ENCODE measurements at regions not wholly inside any gene's neighbourhood (a gene's known extent, or its start where the extent isn't known, plus 50 kb on each side); places are given as distances from the start of the nearest gene placed in this dataset.

DNA sequence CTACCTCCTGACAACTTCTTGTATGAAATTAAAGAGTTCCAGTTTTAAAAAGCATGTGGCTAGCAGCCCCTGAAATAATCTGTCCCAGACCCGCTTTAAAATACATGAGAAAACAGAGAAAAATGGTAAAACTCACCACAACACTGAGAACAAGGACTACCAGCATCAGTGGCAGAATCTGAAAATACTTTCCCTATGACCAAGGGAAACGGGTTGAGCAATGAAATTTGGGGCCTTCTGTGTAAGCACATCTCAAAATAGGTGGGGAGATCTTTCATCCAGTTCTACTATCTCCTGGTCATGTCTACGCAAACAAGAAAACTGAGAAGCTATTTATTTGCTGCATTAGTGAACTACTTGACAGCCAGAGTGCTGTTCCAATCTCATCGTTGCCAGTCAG, 172.3 kb downstream of the LNPK start:
- Histone ChIP-seq H3K9ac (ENCODE audit: low read length) (no peak overlapping the region), H3K9me3 (ENCODE audit: low read length) (no peaks in the 10 kb centered on the region), H3K27ac (ENCODE audit: low read depth, low read length) (no peak overlapping the region), H3K27me3 (ENCODE audit: control insufficient read depth in 1 of 2, insufficient read depth in 2 of 2, low read length in 2 of 2) (no peaks in the 10 kb centered on the region), H3K4me3 (ENCODE audit: low read depth in 1 of 2, low read length in 2 of 2) (no peak overlapping the region), H3K4me1 (ENCODE audit: insufficient read depth, low read length) (no peaks in the 10 kb centered on the region), H3K36me3 (ENCODE audit: insufficient read depth, low read length) (no peaks in the 10 kb centered on the region)

DNA sequence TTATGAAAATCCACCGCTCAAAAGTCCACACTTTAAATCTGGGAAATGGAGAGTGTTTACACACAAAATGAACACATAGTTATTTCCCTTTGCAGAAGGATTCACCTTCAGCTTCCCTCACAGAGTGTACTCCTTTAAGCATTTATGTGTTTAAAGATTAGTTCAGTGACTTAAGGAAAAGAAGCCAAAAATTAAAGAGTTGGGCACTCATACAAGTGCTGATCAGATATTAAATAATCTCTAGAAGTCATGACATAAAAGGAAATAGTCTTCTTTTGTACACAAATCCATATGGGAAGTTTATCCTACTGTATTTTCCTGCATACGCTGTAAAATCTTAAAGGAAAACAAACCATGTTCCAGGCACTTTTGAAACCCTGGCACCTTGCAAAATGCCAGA, 174.2 kb downstream of the LNPK start:
- Histone ChIP-seq H3K4me1 (ENCODE audit: insufficient read depth, low read length) (no peaks in the 10 kb centered on the region), H3K36me3 (ENCODE audit: insufficient read depth, low read length) (no peaks in the 10 kb centered on the region), H3K27ac (ENCODE audit: low read depth, low read length) (no peak overlapping the region), H3K9me3 (ENCODE audit: low read length) (no peaks in the 10 kb centered on the region), H3K9ac (ENCODE audit: low read length) (no peak overlapping the region), H3K27me3 (ENCODE audit: control insufficient read depth in 1 of 2, insufficient read depth in 2 of 2, low read length in 2 of 2) (no peaks in the 10 kb centered on the region), H3K4me3 (ENCODE audit: low read depth in 1 of 2, low read length in 2 of 2) (no peak overlapping the region)

DNA sequence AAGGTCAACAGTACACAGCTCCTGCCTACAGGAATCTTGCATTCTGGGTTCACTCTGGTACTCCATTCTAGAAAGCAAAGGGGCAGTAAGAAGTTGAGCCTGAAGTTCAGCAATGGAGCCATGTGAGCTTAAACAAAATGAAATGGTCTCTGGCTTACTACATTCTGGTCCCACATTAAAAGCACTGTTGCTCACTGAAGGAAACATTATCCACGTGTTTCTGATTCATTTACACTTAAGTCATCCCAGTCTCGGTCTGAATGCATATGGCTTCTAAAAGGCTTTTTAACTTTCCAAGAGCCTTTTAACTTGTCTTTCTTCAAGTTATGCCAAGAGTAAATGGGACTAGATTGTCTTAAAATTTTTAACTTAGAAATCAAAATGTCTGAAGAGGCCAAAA, 177.8 kb downstream of the LNPK start:
- H3K9me3 ChIP-seq (ENCODE audit: low read length), result no peaks in the 10 kb centered on the region
- H3K9ac ChIP-seq (ENCODE audit: low read length), result no peak overlapping the region
- H3K4me3 ChIP-seq (ENCODE audit: low read depth in 1 of 2, low read length in 2 of 2), result no peak overlapping the region
- H3K27me3 ChIP-seq (ENCODE audit: control insufficient read depth in 1 of 2, insufficient read depth in 2 of 2, low read length in 2 of 2), result no peaks in the 10 kb centered on the region
- no peaks in the 10 kb centered on the region for H3K4me1 ChIP-seq (ENCODE audit: insufficient read depth, low read length)
- H3K36me3 ChIP-seq (ENCODE audit: insufficient read depth, low read length), result no peaks in the 10 kb centered on the region
- no peak overlapping the region for H3K27ac ChIP-seq (ENCODE audit: low read depth, low read length)

DNA sequence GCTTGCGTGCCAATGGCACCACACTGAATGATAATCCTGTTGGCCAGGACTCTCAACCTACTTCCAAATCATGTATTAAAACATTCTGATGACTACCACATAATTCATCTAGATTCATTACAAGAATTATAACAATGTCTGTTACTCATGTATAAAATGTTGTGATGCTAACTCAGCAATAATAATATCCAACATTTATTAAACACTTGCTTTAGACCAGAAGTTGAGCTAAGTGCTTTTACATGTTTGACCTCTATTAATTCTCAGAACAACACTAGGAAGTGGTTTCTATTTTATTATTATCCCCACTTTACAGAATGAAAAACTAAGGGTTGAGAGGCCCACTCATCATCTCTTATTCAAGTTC, 178.4 kb downstream of the LNPK start:
- Histone ChIP-seq H3K27ac (ENCODE audit: low read depth, low read length) (no peak overlapping the region), H3K4me3 (ENCODE audit: low read depth in 1 of 2, low read length in 2 of 2) (no peak overlapping the region), H3K27me3 (ENCODE audit: control insufficient read depth in 1 of 2, insufficient read depth in 2 of 2, low read length in 2 of 2) (no peaks in the 10 kb centered on the region), H3K4me1 (ENCODE audit: insufficient read depth, low read length) (no peaks in the 10 kb centered on the region), H3K9ac (ENCODE audit: low read length) (no peak overlapping the region), H3K36me3 (ENCODE audit: insufficient read depth, low read length) (no peaks in the 10 kb centered on the region), H3K9me3 (ENCODE audit: low read length) (no peaks in the 10 kb centered on the region)

DNA sequence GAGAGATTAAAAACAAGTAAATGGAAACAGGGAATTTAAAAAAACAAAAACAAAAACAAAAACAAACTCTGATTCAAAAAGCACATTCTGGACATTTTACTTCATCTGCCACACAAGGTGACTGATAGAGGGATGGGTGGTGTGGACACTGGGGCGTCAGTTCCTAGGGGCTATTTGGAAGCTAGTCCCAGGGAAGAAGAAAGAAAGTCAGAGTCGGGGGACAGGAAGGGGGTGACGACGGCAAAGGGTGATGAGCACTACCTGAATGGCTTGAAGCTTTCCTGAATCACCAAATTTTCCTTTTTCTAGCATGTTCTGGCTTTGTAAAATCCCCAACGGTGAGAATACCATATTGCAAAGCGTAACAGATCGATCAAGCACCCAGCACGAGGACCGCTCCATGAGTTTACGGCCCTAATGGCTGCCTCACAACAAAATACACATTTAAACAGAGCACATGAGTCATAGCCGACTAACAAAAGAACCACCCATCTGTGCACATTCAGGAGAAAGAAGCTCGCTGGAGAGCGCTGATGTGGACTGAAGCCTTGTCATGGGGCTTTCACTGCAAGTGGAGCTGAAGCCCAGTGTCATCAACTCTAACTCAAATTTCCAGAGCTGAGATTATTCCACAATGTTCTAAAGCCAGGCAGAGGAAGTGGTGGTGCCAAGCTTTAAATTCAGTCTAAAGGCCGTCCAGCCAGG, 178.9 kb downstream of the LNPK start:
- H3K4me1 ChIP-seq (ENCODE audit: insufficient read depth, low read length), result no peaks in the 10 kb centered on the region
- no peaks in the 10 kb centered on the region for H3K27me3 ChIP-seq (ENCODE audit: control insufficient read depth in 1 of 2, insufficient read depth in 2 of 2, low read length in 2 of 2)
- no peak overlapping the region for H3K27ac ChIP-seq (ENCODE audit: low read depth, low read length)
- H3K9me3 ChIP-seq (ENCODE audit: low read length), result no peaks in the 10 kb centered on the region
- no peaks in the 10 kb centered on the region for H3K36me3 ChIP-seq (ENCODE audit: insufficient read depth, low read length)
- no peak overlapping the region for H3K4me3 ChIP-seq (ENCODE audit: low read depth in 1 of 2, low read length in 2 of 2)
- H3K9ac ChIP-seq (ENCODE audit: low read length), result no peak overlapping the region

DNA sequence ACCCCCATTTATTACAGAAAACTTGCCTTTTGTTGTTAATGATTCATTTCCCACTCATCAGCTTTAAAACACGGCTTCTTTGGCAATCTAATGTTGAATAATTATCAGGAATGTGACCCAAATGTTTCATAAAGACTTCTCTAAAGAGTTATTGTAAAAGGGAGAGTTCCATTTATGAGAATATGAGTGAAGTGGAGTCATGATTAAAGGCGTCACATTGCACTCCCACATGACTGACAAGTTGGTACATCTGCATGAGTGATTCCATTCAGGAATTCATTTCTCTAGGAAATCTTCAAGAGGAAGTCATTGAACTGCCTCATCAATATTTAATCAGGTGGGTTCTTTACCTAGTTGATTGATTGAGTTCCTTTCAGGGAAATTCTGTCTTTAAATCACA, 184.8 kb downstream of the LNPK start:
- H3K9ac ChIP-seq (ENCODE audit: low read length), result no peak overlapping the region
- H3K4me1 ChIP-seq (ENCODE audit: insufficient read depth, low read length), result no peaks in the 10 kb centered on the region
- no peaks in the 10 kb centered on the region for H3K9me3 ChIP-seq (ENCODE audit: low read length)
- H3K27ac ChIP-seq (ENCODE audit: low read depth, low read length), result no peak overlapping the region
- no peaks in the 10 kb centered on the region for H3K36me3 ChIP-seq (ENCODE audit: insufficient read depth, low read length)
- H3K4me3 ChIP-seq (ENCODE audit: low read depth in 1 of 2, low read length in 2 of 2), result no peak overlapping the region
- H3K27me3 ChIP-seq (ENCODE audit: control insufficient read depth in 1 of 2, insufficient read depth in 2 of 2, low read length in 2 of 2), result no peaks in the 10 kb centered on the region

DNA sequence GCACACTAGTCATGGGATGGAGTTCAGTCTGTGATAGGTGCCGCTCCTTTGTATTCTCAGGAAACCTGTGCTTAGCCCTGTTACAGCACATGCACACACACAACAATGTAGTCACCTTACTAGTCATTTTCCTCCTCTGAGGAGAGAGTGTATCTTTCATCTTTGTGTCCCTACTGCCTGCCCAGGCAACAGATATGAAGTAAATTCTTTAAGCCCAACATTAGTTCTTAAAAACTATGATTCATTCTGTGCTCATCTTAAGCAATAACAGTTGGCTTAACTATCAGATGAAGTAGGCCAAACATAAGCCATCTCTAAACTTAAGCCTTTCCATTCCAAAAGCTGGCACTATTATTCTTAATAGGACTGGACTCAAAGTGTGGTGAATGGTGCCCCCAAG, 186.5 kb downstream of the LNPK start:
- no peak overlapping the region for H3K27ac ChIP-seq (ENCODE audit: low read depth, low read length)
- no peak overlapping the region for H3K4me3 ChIP-seq (ENCODE audit: low read depth in 1 of 2, low read length in 2 of 2)
- no peaks in the 10 kb centered on the region for H3K4me1 ChIP-seq (ENCODE audit: insufficient read depth, low read length)
- H3K9ac ChIP-seq (ENCODE audit: low read length), result no peak overlapping the region
- no peaks in the 10 kb centered on the region for H3K9me3 ChIP-seq (ENCODE audit: low read length)
- H3K36me3 ChIP-seq (ENCODE audit: insufficient read depth, low read length), result no peaks in the 10 kb centered on the region
- H3K27me3 ChIP-seq (ENCODE audit: control insufficient read depth in 1 of 2, insufficient read depth in 2 of 2, low read length in 2 of 2), result no peaks in the 10 kb centered on the region

DNA sequence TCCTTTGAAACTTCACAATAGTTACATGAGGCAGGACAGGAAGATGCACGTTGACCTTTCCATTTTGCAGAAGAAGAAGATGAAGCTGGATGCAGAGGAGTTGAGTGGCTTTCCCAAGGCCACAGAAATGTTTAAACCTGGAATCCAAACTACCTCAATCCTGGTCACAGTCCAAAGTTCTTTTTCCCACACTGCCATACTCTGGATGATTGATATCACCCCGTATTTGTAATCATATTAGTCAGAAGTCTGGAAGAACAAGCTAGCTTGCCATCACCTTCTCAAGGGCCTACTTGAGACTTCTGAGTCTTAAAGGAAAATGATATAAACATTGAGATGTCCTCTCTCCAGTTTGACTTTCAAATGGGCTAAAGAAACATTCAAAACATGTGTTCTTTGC, 190.1 kb downstream of the LNPK start:
- Histone ChIP-seq H3K4me3 (ENCODE audit: low read depth in 1 of 2, low read length in 2 of 2) (no peak overlapping the region), H3K27ac (ENCODE audit: low read depth, low read length) (no peak overlapping the region), H3K9me3 (ENCODE audit: low read length) (no peaks in the 10 kb centered on the region), H3K27me3 (ENCODE audit: control insufficient read depth in 1 of 2, insufficient read depth in 2 of 2, low read length in 2 of 2) (no peaks in the 10 kb centered on the region), H3K9ac (ENCODE audit: low read length) (no peak overlapping the region), H3K4me1 (ENCODE audit: insufficient read depth, low read length) (peaks cover 7% of the 10 kb centered on the region), H3K36me3 (ENCODE audit: insufficient read depth, low read length) (no peaks in the 10 kb centered on the region)

DNA sequence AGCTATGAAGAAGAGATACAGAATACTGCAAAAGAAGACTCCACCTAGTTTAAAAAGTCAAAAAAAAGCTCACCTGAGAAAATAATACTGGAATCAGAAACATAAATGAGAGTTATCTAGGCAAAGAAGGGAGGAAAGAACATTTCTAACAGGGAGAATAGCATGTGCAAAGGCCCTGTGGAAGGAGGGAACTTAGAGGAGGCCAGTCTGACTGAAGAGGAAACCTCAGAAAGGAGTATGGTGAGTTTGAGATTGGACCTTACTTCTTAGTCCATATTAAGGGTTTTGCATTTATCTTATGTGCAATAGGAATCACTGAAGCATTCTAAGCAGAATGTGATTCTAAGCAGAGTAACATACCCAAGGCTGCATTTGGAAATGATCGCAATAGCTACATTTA, 193.2 kb downstream of the LNPK start:
- peaks cover 11% of the 10 kb centered on the region for H3K4me1 ChIP-seq (ENCODE audit: insufficient read depth, low read length)
- no peaks in the 10 kb centered on the region for H3K36me3 ChIP-seq (ENCODE audit: insufficient read depth, low read length)
- H3K9me3 ChIP-seq (ENCODE audit: low read length), result no peaks in the 10 kb centered on the region
- no peak overlapping the region for H3K4me3 ChIP-seq (ENCODE audit: low read depth in 1 of 2, low read length in 2 of 2)
- H3K9ac ChIP-seq (ENCODE audit: low read length), result no peak overlapping the region
- H3K27ac ChIP-seq (ENCODE audit: low read depth, low read length), result no peak overlapping the region
- no peaks in the 10 kb centered on the region for H3K27me3 ChIP-seq (ENCODE audit: control insufficient read depth in 1 of 2, insufficient read depth in 2 of 2, low read length in 2 of 2)

DNA sequence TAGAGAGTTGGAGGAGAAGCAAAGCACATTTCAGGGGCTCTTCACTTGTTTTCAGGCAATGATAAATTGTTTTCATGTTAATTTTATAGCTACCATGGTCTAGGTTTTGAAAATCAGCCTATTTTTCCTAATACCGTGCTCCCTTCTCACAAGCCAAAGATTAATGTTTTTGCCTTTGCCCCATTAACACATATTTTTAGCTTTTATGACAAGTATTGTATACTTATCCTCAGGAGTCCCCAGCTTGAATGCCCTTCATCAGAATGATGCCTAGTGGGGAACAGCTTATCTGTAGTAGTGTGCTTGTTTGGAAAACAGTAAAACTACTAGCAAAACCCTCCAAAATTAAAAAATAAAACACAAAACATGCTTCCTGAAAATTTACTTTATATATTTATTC, 194.0 kb downstream of the LNPK start:
- Histone ChIP-seq H3K27ac (ENCODE audit: low read depth, low read length) (no peak overlapping the region), H3K4me1 (ENCODE audit: insufficient read depth, low read length) (peaks cover 11% of the 10 kb centered on the region), H3K9me3 (ENCODE audit: low read length) (no peaks in the 10 kb centered on the region), H3K36me3 (ENCODE audit: insufficient read depth, low read length) (no peaks in the 10 kb centered on the region), H3K9ac (ENCODE audit: low read length) (no peak overlapping the region), H3K27me3 (ENCODE audit: control insufficient read depth in 1 of 2, insufficient read depth in 2 of 2, low read length in 2 of 2) (no peaks in the 10 kb centered on the region), H3K4me3 (ENCODE audit: low read depth in 1 of 2, low read length in 2 of 2) (no peak overlapping the region)

DNA sequence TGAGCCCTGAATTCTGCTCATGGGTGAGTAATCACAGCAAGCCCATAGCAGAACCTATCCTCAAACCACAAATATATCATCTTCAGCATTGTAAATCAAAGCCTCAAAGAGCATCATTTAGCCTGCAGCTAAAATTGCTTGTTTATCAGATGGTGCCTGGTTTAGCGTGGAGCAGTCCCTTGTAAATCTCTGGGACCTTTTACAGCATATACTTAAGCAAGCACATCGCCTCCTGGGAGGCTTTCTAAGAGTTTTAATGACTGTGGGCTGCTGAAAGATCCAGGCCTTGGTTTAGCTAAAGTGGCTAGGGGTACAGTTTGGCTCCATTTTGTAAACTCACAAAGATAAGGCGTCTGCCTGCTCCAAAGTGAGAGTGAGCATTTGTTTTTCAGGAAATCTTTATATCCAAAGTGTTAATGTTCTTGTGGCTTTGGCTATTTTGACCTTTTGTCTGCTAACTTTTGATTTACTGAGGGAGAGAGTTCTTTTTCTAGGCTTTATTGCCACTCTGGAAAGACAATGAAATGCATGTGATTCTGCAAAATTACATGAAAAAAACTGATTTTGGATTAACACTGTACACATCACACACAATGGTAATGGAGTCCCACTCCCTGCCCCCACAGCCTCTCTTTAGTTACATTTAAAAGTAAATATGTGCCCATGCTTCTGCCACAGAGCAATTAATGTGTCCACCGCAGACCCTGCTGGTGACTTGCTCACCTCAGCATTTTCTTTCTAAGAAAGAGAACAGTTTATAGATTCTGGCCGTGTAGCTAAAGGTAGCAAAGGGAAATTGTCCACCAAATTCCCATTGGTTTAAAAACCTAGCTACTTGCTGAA, 194.8 kb downstream of the LNPK start:
- Histone ChIP-seq H3K4me1 (ENCODE audit: insufficient read depth, low read length) (peaks cover 11% of the 10 kb centered on the region), H3K36me3 (ENCODE audit: insufficient read depth, low read length) (no peaks in the 10 kb centered on the region), H3K9me3 (ENCODE audit: low read length) (no peaks in the 10 kb centered on the region), H3K27me3 (ENCODE audit: control insufficient read depth in 1 of 2, insufficient read depth in 2 of 2, low read length in 2 of 2) (no peaks in the 10 kb centered on the region), H3K27ac (ENCODE audit: low read depth, low read length) (no peak overlapping the region), H3K9ac (ENCODE audit: low read length) (no peak overlapping the region), H3K4me3 (ENCODE audit: low read depth in 1 of 2, low read length in 2 of 2) (no peak overlapping the region)

DNA sequence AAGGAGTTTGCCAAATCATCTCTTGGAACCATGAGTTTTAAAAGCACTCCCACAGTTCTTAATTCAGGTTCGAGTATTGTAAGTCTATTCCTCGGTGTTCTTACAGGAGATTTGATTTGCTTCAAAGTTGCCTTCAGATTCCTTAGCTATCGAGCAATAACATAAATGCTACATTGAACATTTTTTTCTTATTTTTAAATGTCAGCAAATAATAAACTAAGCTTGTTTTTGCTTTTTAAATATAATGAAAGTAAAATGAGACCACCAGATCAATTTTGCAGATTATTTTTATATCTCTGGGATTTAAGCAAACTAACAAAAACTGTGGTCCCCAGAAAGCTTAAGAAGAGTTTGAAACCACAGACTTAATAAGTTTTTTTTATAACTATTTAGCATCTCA, 195.5 kb downstream of the LNPK start:
- Histone ChIP-seq H3K9me3 (ENCODE audit: low read length) (no peaks in the 10 kb centered on the region), H3K4me1 (ENCODE audit: insufficient read depth, low read length) (peaks cover 11% of the 10 kb centered on the region), H3K27me3 (ENCODE audit: control insufficient read depth in 1 of 2, insufficient read depth in 2 of 2, low read length in 2 of 2) (no peaks in the 10 kb centered on the region), H3K36me3 (ENCODE audit: insufficient read depth, low read length) (no peaks in the 10 kb centered on the region), H3K9ac (ENCODE audit: low read length) (no peak overlapping the region), H3K4me3 (ENCODE audit: low read depth in 1 of 2, low read length in 2 of 2) (no peak overlapping the region), H3K27ac (ENCODE audit: low read depth, low read length) (no peak overlapping the region)

All from muscle layer of colon (tissue), 2 donors.